GM12878 (cell line): ENCODE measurements at regions not wholly inside any gene's neighbourhood (a gene's known extent, or its start where the extent isn't known, plus 50 kb on each side); places are given as distances from the start of the nearest gene placed in this dataset.

Source experiments
- ATAC-seq: fragments of 200-7000 bp; cut with Tn5 transposase; 3 replicates; pipeline ENCODE4 v1.9.1; 2020; ENCODE audit warnings: mild to moderate bottlenecking, moderate library complexity
- BruUV-seq: library from RNA; stranded (reverse); fragments of 400-500 nt; replicated peaks from 2 replicates; lab custom pipeline; 2021; lab: Mats Ljungman, UMichigan
- CTCF ChIA-PET: fragments of 300-600 bp; sonication (Branson Sonifier 250); formaldehyde crosslinking; extraction: SDS; loops from one replicate; lab custom pipeline; 2021; ENCODE audit warnings: inconsistent platforms; lab: Yijun Ruan, JAX
- POLR2A ChIA-PET: fragments of 350-600 bp; formaldehyde crosslinking; extraction: SDS; loops from one replicate; lab custom pipeline; 2021; ENCODE audit warnings: inconsistent platforms; lab: Charles Lee
- RAD21 ChIA-PET: fragments of 300-600 bp; sonication (Branson Sonifier 250); formaldehyde crosslinking; loops from one replicate; lab custom pipeline; 2023; ENCODE audit warnings: antibody characterized with exemption; ENCODE audit not compliant: unreplicated experiment; lab: Charles Lee
- SMC1A ChIA-PET: fragments of 300-600 bp; sonication (Branson Sonifier 250); formaldehyde crosslinking; loops from one replicate; lab custom pipeline; 2023; ENCODE audit not compliant: unreplicated experiment, uncharacterized antibody; lab: Charles Lee
- DNase-seq: peaks from one replicate; pipeline ENCODE4 v3.0.0-alpha.2; 2011; ENCODE audit warnings: low read depth, low spot score
- FAIRE-seq: peaks from 3 replicates; lab custom pipeline; 2011; peaks lifted over from hg19 to GRCh38; lab: Jason Lieb, UNC
- H2AFZ ChIP-seq: 2 replicates; pipeline ENCODE4 v1.6.0; 2011; ENCODE audit warnings: low read depth, low read length, control low read depth; ENCODE audit not compliant: control insufficient read depth
- H3K27ac ChIP-seq: 2 replicates; pipeline ENCODE4 v1.5.1; 2011; ENCODE audit warnings: control low read depth; ENCODE audit not compliant: control insufficient read depth, insufficient read depth
- H3K27me3 ChIP-seq, 2 experiments: replicated peaks in 1 of 2; 2 replicates each; pipeline versions ENCODE4 v1.6.0 to v1.6.1; 2011; ENCODE audit warnings: low read length in 1 of 2; ENCODE audit not compliant: control insufficient read depth in 2 of 2, insufficient read depth in 2 of 2
- H3K36me3 ChIP-seq, 2 experiments: 2 replicates each; pipeline ENCODE4 v1.5.1; 2011; ENCODE audit warnings: low read length in 1 of 2; ENCODE audit not compliant: control insufficient read depth in 2 of 2, insufficient read depth in 2 of 2
- H3K4me1 ChIP-seq: 2 replicates; pipeline ENCODE4 v1.6.1; 2011; ENCODE audit warnings: mild to moderate bottlenecking, low read length, moderate library complexity, mixed read lengths; ENCODE audit not compliant: control insufficient read depth, insufficient read depth
- H3K4me2 ChIP-seq: 2 replicates; pipeline ENCODE4 v1.6.0; 2011; ENCODE audit warnings: control low read depth; ENCODE audit not compliant: control insufficient read depth, insufficient read depth
- H3K4me3 ChIP-seq: fragments of 200-600 bp; sonication (generic); 2 replicates; pipeline ENCODE4 v1.5.1; 2016
- H3K79me2 ChIP-seq: 2 replicates; pipeline ENCODE4 v1.6.0; 2011; ENCODE audit warnings: low read length; ENCODE audit not compliant: control insufficient read depth, insufficient read depth
- H3K9ac ChIP-seq: 2 replicates; pipeline ENCODE4 v1.8.0; 2011; ENCODE audit warnings: low read length, control low read depth, mixed read lengths; ENCODE audit not compliant: control insufficient read depth, insufficient read depth
- H3K9me3 ChIP-seq: replicated peaks from 3 replicates; pipeline ENCODE4 v1.5.1; 2011; ENCODE audit warnings: mild to moderate bottlenecking, low read length; ENCODE audit not compliant: control insufficient read depth, insufficient read depth
- H4K20me1 ChIP-seq: 2 replicates; pipeline ENCODE4 v1.6.0; 2011; ENCODE audit not compliant: control insufficient read depth, insufficient read depth
- CBX5 ChIP-seq: sonication (generic); IDR thresholded peaks from 2 replicates; pipeline ENCODE4 v1.6.1; 2016; ENCODE audit warnings: low read depth, moderate library complexity, mild to moderate bottlenecking, inconsistent platforms
- CUX1 ChIP-seq: IDR thresholded peaks from 2 replicates; pipeline ENCODE4 v1.6.1; 2012; ENCODE audit warnings: improper control_type of control experiment, low read depth, low read length; ENCODE audit not compliant: insufficient replicate concordance
- MAX ChIP-seq: IDR thresholded peaks from 2 replicates; pipeline ENCODE4 v1.6.1; 2012; ENCODE audit warnings: low read depth, low read length, improper control_type of control experiment
- MTA2 ChIP-seq: fragments of 450-650 bp; IDR thresholded peaks from 2 replicates; pipeline ENCODE4 v1.6.1; 2016; ENCODE audit warnings: low read depth, mild to moderate bottlenecking, moderate library complexity
- NR2C2 ChIP-seq: IDR thresholded peaks from 2 replicates; pipeline ENCODE4 v1.6.1; 2011; ENCODE audit warnings: borderline replicate concordance, low read depth; ENCODE audit not compliant: control insufficient read depth, insufficient read length
- STAT1 ChIP-seq: fragments of 450-650 bp; conservative IDR thresholded peaks from 2 replicates; pipeline ENCODE4 v1.6.1; 2014; ENCODE audit warnings: antibody characterized with exemption, mild to moderate bottlenecking
- whole genome bisulfite sequencing: methylation state at CpG from one replicate; pipeline ENCODE4 v1.1.6; 2016; ENCODE audit warnings: low lambda C conversion rate; ENCODE audit not compliant: insufficient replicate concordance, insufficient coverage; ENCODE audit errors: missing lambda C conversion rate; 5-methylcytosine and 5-hydroxymethylcytosine counted together
- in situ Hi-C: fragments of 300-500 bp; cut with MboI; formaldehyde crosslinking; loops from 9 replicates; pipeline ENCODE4 v1.14.3; 2018; ENCODE audit warnings: mixed read lengths
- intact Hi-C: fragments of 100-400 bp; cut with micrococcal nuclease; formaldehyde crosslinking; loops from one replicate; pipeline ENCODE4 v1.14.2; 2022; ENCODE audit not compliant: unreplicated experiment

GRCh38 chr1:239178961-239179360, 207.4 kb upstream of the CHRM3 start:
- WGBS: 5% methylated on average over 3 of the region's 3 CpGs
- DNase-seq (no peak), FAIRE-seq (no peak), ATAC-seq (no peak)
- no TSS peak for BruUV-seq
- SMC1A ChIA-PET: no interaction called here
- Histone ChIP-seq H3K27ac (no peak overlapping the region), H2AFZ (no peak overlapping the region), H3K79me2 (no peaks in the 10 kb centered on the region), H4K20me1 (no peaks in the 10 kb centered on the region), H3K27me3 (no peaks in the 10 kb centered on the region), H3K4me1 (no peaks in the 10 kb centered on the region), H3K36me3 (no peaks in the 10 kb centered on the region), H3K4me2 (no peak overlapping the region), H3K4me3 (no peak overlapping the region), H3K9ac (no peak overlapping the region), H3K9me3 (no peaks in the 10 kb centered on the region)
- POLR2A ChIA-PET: no interaction called here
- in situ Hi-C loops: no loop called here
- TF ChIP-seq CBX5 (no peak), NR2C2 (no peak), MAX (no peak), MTA2 (no peak), STAT1 (no peak), CUX1 (no peak)
- RAD21 ChIA-PET: no interaction called here
- CTCF ChIA-PET: no interaction called here
- intact Hi-C loops: no loop called here
